Right cardiac atrium (tissue), 5 donors: ENCODE measurements at regions not wholly inside any gene's neighbourhood (a gene's known extent, or its start where the extent isn't known, plus 50 kb on each side); places are given as distances from the start of the nearest gene placed in this dataset.

ENCODE experiments used
- ATAC-seq, 2 donors: fragments of 200-7000 bp; cut with Tn5 transposase; one replicate each; pipeline versions ENCODE4 v1.8.0 to v1.9.1; 2020; ENCODE audit warnings: moderate library complexity in 2 of 2, mild to moderate bottlenecking in 1 of 2
- DNase-seq, 3 donors: peaks; one replicate each; pipeline ENCODE4 v3.0.0-alpha.2; 2020
- H3K27ac ChIP-seq: one replicate; pipeline ENCODE4 v1.5.1; 2013; ENCODE audit warnings: mild to moderate bottlenecking, low read length, control low read depth, moderate library complexity
- H3K27me3 ChIP-seq: one replicate; pipeline ENCODE4 v1.6.1; 2013; ENCODE audit not compliant: control insufficient read depth, insufficient read depth
- H3K4me1 ChIP-seq: one replicate; pipeline ENCODE4 v1.6.1; 2013; ENCODE audit warnings: low read length; ENCODE audit not compliant: control insufficient read depth, insufficient read depth
- H3K4me3 ChIP-seq: one replicate; pipeline ENCODE4 v1.5.1; 2013; ENCODE audit warnings: low read length, control low read depth
- H3K9me3 ChIP-seq: one replicate; pipeline ENCODE4 v1.6.1; 2013; ENCODE audit warnings: low read length; ENCODE audit not compliant: control insufficient read depth
- WGBS: extraction: QIAGEN DNeasy Blood & Tissue Kit; methylation state at CpG from one replicate; pipeline ENCODE4 v1.1.7; 2013; 5-methylcytosine and 5-hydroxymethylcytosine counted together
- intact Hi-C, 4 donors: fragments of 100-400 bp; cut with DNase I; formaldehyde crosslinking; loops; one replicate each; pipeline versions ENCODE4 v1.11.0 to v1.14.0; 2022 to 2023
- donor health status: healthy with polysubstance abuse.
- donor health status: DM: no; HTN: yes; CAD: no.
- donor health status: DM: no; HTN: no; CAD: no.
- donor health status: DM: no; HTN: yes; CAD: no; lungs with severe emphysema.
- donor health status: DM: yes; HTN: yes; CAD: no.

DNA sequence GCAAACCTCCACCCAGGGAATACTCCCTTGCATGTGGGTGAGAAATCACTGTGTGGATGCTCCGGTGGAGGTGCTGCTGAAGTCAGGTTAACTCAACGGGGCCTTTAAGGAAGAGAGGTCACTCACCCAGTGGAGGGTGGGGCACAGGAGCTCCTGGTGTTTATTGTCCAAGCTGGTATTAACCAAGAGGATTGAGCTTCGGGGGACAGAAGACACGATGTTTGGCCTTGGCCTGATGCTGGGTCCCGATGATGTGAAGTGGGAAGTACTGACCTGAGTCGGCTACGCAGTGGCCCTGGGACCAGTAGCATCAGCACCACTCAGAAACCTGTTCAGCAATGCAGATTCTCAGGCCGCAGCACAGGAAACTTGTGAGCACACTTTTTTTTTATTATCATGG is 85.7 kb upstream of the WASF3 start:
- intact Hi-C loops = no loop called here
- whole genome bisulfite sequencing = 88% methylated on average over 8 of the region's 8 CpGs
- Histone ChIP-seq H3K4me3 (no peak overlapping the region), H3K27ac (no peak overlapping the region), H3K4me1 (no peaks in the 10 kb centered on the region), H3K27me3 (no peaks in the 10 kb centered on the region), H3K9me3 (no peaks in the 10 kb centered on the region)
- no peak for ATAC-seq
- peak in 1 of 3 donors; percentile 21 for DNase-seq

DNA sequence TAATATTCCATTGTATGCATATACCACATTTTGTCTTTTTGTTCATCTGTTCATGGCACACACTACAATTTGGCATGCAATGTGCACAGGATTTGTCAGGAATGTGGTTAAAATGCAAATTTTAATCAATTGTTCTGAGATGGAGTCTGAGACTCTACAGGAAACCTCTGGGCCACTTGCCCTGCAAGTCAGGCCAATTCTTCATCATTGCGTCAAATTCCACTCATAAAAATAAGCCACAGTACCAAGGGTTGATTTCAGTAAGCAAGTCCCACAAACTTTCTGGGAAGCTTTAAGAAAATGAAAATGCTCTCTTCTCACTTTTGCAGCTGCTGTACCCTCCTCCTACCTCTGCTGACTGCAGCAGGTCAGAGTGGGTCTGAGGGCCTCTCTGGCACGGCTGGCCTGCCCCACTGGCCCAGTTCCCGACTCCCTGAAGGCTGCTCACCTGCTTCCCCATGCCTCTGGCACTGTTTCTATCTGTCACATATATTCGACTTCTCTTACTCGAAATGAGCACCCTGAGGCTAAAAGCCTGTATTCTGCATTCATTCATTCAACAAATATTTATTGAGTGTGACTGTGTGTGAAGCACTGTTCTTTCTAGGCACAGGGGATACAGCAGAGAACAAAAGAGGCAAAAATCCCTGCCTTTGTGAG is 83.8 kb upstream of the WASF3 start:
- ATAC-seq (no peak), DNase-seq (no peak)
- H3K9me3 ChIP-seq = no peaks in the 10 kb centered on the region
- H3K4me3 ChIP-seq = no peak overlapping the region
- 64% methylated on average over 5 of the region's 5 CpGs for whole genome bisulfite sequencing
- no peaks in the 10 kb centered on the region for H3K27me3 ChIP-seq
- intact Hi-C loops = no loop called here
- H3K4me1 ChIP-seq = peaks cover 4% of the 10 kb centered on the region
- no peak overlapping the region for H3K27ac ChIP-seq

DNA sequence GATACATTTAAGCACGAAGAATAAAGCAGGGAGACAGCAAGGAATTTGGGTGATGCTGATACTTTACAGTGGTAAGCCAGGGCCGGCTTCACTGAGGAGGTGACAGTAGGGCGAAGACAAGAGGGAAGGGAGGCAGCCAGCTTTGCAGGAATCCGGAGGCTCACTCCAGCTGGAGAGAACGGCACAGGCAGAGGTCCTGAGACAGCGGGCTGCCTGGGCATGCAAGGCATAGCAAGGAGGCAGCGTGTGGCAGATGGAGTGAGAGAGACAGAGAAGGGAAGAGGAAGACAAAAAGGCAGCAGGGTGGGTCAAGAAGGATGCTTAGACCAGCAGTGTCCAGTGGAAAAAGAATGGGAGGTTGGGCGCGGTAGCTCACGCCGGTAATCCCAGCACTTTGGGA is 83.2 kb upstream of the WASF3 start:
- peaks cover 4% of the 10 kb centered on the region for H3K4me1 ChIP-seq
- 83% methylated on average over 11 of the region's 11 CpGs for WGBS
- ATAC-seq = no peak
- no peak overlapping the region for H3K27ac ChIP-seq
- H3K9me3 ChIP-seq = no peaks in the 10 kb centered on the region
- intact Hi-C loops = no loop called here
- DNase-seq = no peak
- H3K27me3 ChIP-seq = no peaks in the 10 kb centered on the region
- no peak overlapping the region for H3K4me3 ChIP-seq

DNA sequence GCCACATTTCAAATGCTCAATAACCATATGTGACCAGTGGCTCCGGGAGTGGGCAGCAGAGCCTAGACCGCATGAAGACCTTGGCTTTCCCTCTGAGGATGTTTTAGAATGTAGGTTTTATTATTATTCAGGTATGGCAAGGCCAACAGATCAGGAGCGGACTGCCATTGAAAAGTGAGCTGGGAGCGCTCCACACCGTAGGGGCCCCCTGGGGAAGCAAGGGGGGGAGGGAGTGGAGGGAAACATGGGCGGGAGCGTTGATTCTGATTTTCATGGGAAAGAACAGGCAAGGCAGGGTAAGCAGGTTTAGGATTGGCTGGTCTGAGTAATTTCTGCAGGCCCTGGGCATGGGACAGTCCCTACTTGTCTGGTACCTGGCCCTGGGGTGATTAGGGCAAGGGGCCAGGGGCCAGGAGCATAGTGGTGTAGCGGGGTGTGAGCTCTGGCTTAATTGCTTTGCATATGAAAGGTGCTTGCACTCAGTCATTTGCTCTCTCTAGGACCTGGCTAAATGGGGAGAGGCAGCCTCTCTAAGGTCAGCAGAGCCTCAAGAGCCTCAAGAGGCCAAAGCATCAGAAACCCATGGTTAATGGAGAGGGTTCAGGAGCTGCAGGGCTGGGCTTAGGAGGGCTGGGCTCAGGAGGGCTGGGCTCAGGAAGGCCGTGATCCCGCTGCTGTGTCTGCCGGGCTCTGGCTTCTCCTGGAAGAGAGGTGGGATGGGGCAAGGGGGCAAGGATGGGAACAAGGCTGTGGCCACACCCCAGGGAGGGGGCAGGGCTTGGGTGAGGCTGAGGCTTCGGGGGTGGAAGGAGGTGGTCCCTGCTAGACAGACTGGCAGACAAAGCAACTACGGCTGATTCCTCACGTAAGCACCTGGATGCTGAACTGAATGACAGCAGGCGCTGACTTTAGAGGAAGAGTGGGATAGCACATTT is 82.0 kb upstream of the WASF3 start:
- WGBS = 60% methylated on average over 15 of the region's 15 CpGs
- intact Hi-C loops = no loop called here
- H3K9me3 ChIP-seq = no peaks in the 10 kb centered on the region
- peak overlapping the region; percentile 17 for H3K4me3 ChIP-seq
- peak overlapping the region; percentile 30 for H3K27ac ChIP-seq
- DNase-seq (peak in 1 of 3 donors; percentile 60), ATAC-seq (peak; percentile 7 to 23)
- no peaks in the 10 kb centered on the region for H3K27me3 ChIP-seq
- H3K4me1 ChIP-seq = peaks cover 4% of the 10 kb centered on the region

DNA sequence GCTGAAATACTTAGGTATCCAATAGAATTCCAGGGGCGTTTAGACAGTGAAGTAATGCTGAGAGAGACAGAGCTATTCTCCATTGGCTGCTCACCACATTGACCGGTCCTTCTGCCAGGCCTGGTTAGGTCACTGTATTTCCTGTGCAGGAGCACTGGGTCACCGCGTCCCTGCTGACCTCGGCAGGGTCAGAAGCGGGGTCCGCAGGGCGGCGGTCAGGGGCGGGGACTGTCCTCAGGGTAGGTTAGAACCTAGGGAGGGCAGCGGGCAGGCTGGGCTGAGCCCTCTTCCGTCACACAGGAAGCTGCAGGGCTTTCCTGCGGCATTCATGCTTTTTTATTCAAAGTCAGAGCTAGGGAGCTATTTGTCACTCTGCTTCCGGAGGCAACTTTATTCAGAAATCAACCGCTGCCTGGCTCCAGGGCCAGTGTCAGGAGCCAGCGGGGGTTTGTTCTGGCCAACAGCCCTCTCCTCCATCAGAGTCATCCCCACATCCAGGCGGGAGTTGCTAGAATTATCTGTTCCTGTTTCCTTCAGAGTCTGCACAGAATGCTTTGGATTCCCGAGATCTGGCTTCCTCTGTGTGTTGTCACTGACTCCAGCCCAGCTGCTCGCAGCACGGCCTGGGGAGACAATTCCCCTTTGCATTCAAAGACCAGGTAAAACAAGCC is 81.2 kb upstream of the WASF3 start:
- Histone ChIP-seq H3K27me3 (no peaks in the 10 kb centered on the region), H3K9me3 (no peaks in the 10 kb centered on the region), H3K4me3 (peak overlapping the region; percentile 17), H3K4me1 (peaks cover 4% of the 10 kb centered on the region), H3K27ac (peak overlapping the region; percentile 33)
- intact Hi-C loops = no loop called here
- DNase-seq (peak; percentile 59 to 78 (median 66)), ATAC-seq (peak; percentile 81 to 87)
- WGBS = 3% methylated on average over 20 of the region's 20 CpGs

DNA sequence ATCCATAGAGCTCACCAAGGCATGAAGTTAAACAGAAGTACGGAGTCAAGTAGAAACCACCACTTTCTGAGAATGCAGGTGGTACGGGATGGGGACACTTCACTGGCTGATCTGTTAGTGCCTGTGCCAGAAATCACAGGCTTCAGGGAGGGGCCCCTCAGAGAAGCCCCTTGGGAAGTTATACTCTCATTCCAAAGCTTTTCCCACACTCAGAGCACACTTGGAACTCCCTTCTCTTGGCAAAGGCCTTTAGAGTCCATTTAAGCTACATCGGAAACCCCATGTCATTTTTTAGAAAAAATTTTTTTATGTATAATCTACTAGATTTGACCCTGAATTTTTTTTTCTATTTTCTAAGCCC is 80.7 kb upstream of the WASF3 start:
- ATAC-seq = peak; percentile 60
- intact Hi-C loops = no loop called here
- peaks cover 4% of the 10 kb centered on the region for H3K4me1 ChIP-seq
- H3K9me3 ChIP-seq = no peaks in the 10 kb centered on the region
- no peaks in the 10 kb centered on the region for H3K27me3 ChIP-seq
- DNase-seq = no peak
- H3K27ac ChIP-seq = peak overlapping the region; percentile 33
- H3K4me3 ChIP-seq = no peak overlapping the region
- 29% methylated on average over 3 of the region's 3 CpGs for WGBS

DNA sequence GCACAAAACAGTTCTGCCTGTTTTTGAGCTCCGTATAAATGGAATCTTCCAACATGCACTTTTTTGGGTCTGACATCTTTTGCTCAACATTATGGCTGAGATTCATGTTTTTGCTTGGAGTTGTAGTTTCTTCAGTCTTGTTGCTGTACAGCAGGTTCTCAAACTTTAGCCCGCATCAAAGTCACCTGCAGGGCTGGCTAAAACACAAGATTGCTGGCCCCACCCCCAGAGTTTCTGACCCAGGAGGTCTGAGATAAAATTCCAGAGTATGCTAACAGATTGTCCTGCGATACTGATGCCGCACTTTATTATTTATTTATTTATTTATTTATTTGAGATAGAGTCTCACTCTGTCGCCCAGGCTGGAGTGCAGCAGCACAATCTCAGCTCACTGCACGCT is 79.8 kb upstream of the WASF3 start:
- Histone ChIP-seq H3K27me3 (no peaks in the 10 kb centered on the region), H3K4me3 (no peak overlapping the region), H3K27ac (peak overlapping the region; percentile 33), H3K9me3 (no peaks in the 10 kb centered on the region), H3K4me1 (peaks cover 4% of the 10 kb centered on the region)
- ATAC-seq (no peak), DNase-seq (no peak)
- 88% methylated on average over 6 of the region's 6 CpGs for WGBS
- intact Hi-C loops = no loop called here

DNA sequence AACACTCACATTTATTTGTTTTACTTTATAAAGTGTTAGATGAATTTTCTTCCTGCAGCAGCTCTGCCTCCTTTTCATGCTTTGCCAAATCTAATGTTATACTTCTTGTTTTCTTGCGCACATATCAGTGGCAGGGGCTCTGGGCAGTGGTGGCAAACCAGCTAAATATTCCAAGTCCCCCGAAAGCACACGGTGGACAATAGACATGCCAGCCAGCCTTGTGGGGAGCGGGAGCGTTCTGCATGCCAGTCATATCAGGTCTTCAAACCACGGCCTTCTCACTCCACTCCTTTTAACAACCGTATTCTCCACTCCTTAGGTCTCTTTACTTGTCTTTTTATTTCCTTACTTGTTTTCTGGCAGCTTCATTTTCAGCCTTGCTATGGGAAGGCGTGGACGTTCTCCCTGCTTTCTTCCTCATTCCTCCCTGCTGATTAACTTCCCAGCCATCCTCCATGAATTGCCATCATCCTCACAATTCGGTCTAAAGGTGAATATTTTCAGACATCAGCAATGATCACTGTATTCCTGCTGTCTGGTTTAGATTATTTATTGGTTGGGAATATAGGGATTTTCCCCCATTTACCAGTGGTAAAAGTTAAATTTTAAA is 77.1 kb upstream of the WASF3 start:
- ATAC-seq (no peak), DNase-seq (no peak)
- Histone ChIP-seq H3K27me3 (no peaks in the 10 kb centered on the region), H3K9me3 (no peaks in the 10 kb centered on the region), H3K4me1 (peaks cover 4% of the 10 kb centered on the region), H3K27ac (no peak overlapping the region), H3K4me3 (no peak overlapping the region)
- intact Hi-C loops = loop anchor here in 1 of 4 donors (5.0 kb wide), 1 partner anchor 217 kb away; no protein-coding TSS in a partner anchor
- 58% methylated on average over 10 of the region's 10 CpGs for WGBS

DNA sequence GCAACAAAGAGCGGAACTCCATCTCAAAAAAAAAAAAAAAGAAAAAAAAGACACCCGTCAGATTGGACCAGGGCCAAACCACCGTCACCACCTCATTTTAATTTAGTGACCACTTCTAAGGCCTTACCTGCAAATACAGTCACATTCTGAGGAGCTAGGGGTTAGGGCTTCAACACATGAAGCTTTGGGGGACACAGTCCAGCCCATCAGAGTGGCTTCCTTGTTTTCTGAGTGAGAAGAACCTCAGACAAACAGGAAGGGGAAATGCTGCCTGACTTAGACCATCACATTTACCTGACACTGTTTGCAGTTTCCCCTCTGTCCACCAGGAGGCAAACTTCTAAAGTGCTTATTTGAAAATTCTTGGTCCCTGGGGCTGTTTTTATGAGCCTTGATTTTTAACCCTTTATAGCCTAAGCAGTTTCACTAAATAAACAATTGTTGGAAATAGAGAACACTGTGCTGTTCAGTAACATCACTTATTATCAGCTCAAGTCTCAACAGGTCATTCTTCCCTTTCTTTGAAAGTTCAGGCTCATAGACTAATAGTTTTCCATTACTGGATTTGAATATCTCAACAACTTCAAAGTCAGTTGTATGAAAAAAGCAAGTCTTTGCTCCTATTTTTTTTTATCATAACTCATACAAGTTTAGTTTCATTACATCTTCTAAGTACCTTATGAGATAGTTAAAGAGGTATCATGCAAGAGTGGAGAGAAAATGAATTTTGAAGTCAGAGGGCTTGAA is 74.9 kb upstream of the WASF3 start:
- H3K4me1 ChIP-seq = no peaks in the 10 kb centered on the region
- no peaks in the 10 kb centered on the region for H3K27me3 ChIP-seq
- H3K4me3 ChIP-seq = no peak overlapping the region
- H3K9me3 ChIP-seq = no peaks in the 10 kb centered on the region
- 19% methylated on average over 3 of the region's 3 CpGs for WGBS
- intact Hi-C loops = loop anchor here in 3 of 4 donors (2.0 to 5.0 kb wide), 2 partner anchors 215 to 216 kb away; no protein-coding TSS in a partner anchor
- no peak for ATAC-seq
- DNase-seq = peak in 1 of 3 donors; percentile 44
- no peak overlapping the region for H3K27ac ChIP-seq

DNA sequence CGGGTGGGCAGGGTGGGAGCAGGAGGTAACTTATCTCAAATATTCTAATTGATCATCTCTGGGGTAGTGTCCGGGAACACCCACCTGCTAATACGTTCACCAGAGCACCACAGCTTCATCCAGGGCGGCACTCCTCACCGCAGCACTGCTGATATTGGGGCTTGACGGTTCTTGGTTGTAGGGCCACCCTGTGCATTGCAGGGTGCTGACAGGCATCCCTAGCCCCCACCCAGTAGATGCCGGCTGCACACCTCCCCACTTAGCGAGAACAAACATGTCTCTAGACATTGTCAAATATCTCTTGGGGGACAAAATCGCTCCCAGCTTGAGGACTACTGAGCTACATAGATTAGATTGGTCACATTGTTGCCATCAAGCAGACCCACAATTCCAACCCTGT is 73.9 kb upstream of the WASF3 start:
- intact Hi-C loops = loop anchor here in 3 of 4 donors (2.0 to 5.0 kb wide), 2 partner anchors 214 to 215 kb away; no protein-coding TSS in a partner anchor
- DNase-seq (no peak), ATAC-seq (no peak)
- H3K4me1 ChIP-seq = no peaks in the 10 kb centered on the region
- no peaks in the 10 kb centered on the region for H3K9me3 ChIP-seq
- no peaks in the 10 kb centered on the region for H3K27me3 ChIP-seq
- no peak overlapping the region for H3K4me3 ChIP-seq
- H3K27ac ChIP-seq = no peak overlapping the region
- 81% methylated on average over 9 of the region's 9 CpGs for WGBS
